Uterus (tissue), 2 donors: ENCODE measurements at regions not wholly inside any gene's neighbourhood (a gene's known extent, or its start where the extent isn't known, plus 50 kb on each side); places are given as distances from the start of the nearest gene placed in this dataset.
"Not testable (repeated sequence)": the region's sequence is repeated elsewhere in the genome, so short reads cannot be mapped to it uniquely, and the experiment has no call there.

Source experiments
- POLR2A ChIP-seq, 2 donors: fragments of 450-650 bp; IDR thresholded peaks; one replicate each; pipeline ENCODE4 v1.6.1; 2016; ENCODE audit warnings: antibody characterized with exemption in 2 of 2, mild to moderate bottlenecking in 1 of 2, moderate library complexity in 1 of 2
- TF ChIP-seq, protein P1 (sequence below), 4 experiments: fragments of 200-600 bp in 2 of 4; fragments of 450-650 bp in 2 of 4; sonication (generic) in 2 of 4; IDR thresholded peaks; one replicate each; pipeline ENCODE4 v1.5.1; 2016 to 2019; ENCODE audit warnings: antibody characterized with exemption in 4 of 4, mild to moderate bottlenecking in 2 of 4, moderate library complexity in 1 of 4

DNA sequence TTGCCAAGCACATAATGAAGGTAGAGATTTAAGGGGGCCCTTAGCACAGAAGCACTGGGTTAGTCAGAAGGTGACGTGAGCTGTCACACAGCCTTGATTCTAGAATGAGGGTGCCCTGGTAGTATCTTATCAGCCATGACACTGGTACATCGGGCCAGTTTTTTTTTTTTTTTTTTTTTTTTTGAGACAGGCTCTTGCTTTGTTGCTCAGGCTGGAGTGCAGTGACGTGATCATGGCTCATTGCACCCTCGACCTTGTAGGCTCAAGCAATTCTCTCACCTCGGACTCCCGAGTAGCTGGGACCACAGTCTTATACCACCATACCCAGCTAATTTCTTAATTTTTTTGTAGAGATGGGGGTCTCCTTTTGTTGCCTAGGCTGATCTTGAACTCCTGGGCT lies 872.6 kb upstream of the DEFB115 start:
- TF ChIP-seq, protein P1, sequence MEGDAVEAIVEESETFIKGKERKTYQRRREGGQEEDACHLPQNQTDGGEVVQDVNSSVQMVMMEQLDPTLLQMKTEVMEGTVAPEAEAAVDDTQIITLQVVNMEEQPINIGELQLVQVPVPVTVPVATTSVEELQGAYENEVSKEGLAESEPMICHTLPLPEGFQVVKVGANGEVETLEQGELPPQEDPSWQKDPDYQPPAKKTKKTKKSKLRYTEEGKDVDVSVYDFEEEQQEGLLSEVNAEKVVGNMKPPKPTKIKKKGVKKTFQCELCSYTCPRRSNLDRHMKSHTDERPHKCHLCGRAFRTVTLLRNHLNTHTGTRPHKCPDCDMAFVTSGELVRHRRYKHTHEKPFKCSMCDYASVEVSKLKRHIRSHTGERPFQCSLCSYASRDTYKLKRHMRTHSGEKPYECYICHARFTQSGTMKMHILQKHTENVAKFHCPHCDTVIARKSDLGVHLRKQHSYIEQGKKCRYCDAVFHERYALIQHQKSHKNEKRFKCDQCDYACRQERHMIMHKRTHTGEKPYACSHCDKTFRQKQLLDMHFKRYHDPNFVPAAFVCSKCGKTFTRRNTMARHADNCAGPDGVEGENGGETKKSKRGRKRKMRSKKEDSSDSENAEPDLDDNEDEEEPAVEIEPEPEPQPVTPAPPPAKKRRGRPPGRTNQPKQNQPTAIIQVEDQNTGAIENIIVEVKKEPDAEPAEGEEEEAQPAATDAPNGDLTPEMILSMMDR (IDR thresholded peaks at IDR 0.05) = not testable (repeated sequence)
- TF ChIP-seq POLR2A (IDR thresholded peaks at IDR 0.05) = not testable (repeated sequence)
